Left ventricle myocardium superior (tissue), 1 donor: ENCODE measurements at regions not wholly inside any gene's neighbourhood (a gene's known extent, or its start where the extent isn't known, plus 50 kb on each side); places are given as distances from the start of the nearest gene placed in this dataset.

ENCODE experiments used
- ATAC-seq: fragments of 200-7000 bp; cut with Tn5 transposase; one replicate; pipeline ENCODE4 v1.9.1; 2020; ENCODE audit warnings: mild to moderate bottlenecking, moderate library complexity
- DNase-seq: peaks from one replicate; pipeline ENCODE4 v3.0.0-alpha.2; 2020
- intact Hi-C: fragments of 100-400 bp; cut with micrococcal nuclease; formaldehyde crosslinking; loops from one replicate; pipeline ENCODE4 v1.11.0; 2022
- donor health status: DM: no; HTN: yes; CAD: no; lungs with severe emphysema.

GRCh38 chr6:164439331-164439730, 870.1 kb downstream of the C6orf118 start:
- ATAC-seq (no peak), DNase-seq (no peak)
- intact Hi-C loops = no loop called here

- ATAC-seq (no peak), DNase-seq (no peak)
- intact Hi-C loops = no loop called here
Measured at GRCh38 chr6:164436976-164437375, 872.4 kb downstream of the C6orf118 start.

- ATAC-seq = no peak
- DNase-seq = no peak
- intact Hi-C loops = no loop called here
Measured at GRCh38 chr6:164427728-164428402, 881.5 kb downstream of the C6orf118 start.

- ATAC-seq (no peak), DNase-seq (no peak)
- intact Hi-C loops = no loop called here
Measured at GRCh38 chr6:164424489-164424888, 884.9 kb downstream of the C6orf118 start.

GRCh38 chr6:164419099-164419498, 890.3 kb downstream of the C6orf118 start:
- DNase-seq = no peak
- ATAC-seq = no peak
- intact Hi-C loops = no loop called here

GRCh38 chr6:164418262-164418588, 891.2 kb downstream of the C6orf118 start:
- no peak for DNase-seq
- intact Hi-C loops = no loop called here
- ATAC-seq = no peak

- intact Hi-C loops = no loop called here
- DNase-seq (no peak), ATAC-seq (no peak)
Measured at GRCh38 chr6:164417537-164418261, 891.7 kb downstream of the C6orf118 start.

- ATAC-seq (peak; percentile 57), DNase-seq (no peak)
- intact Hi-C loops = no loop called here
Measured at GRCh38 chr6:164415832-164416563, 893.4 kb downstream of the C6orf118 start.

GRCh38 chr6:164414695-164415094, 894.7 kb downstream of the C6orf118 start:
- DNase-seq (no peak), ATAC-seq (peak; percentile 34)
- intact Hi-C loops = no loop called here

GRCh38 chr6:164412566-164412965, 896.8 kb downstream of the C6orf118 start:
- no peak for DNase-seq
- intact Hi-C loops = no loop called here
- no peak for ATAC-seq

- ATAC-seq (peak; percentile 49), DNase-seq (no peak)
- intact Hi-C loops = no loop called here
Measured at GRCh38 chr6:164410017-164410416, 899.4 kb downstream of the C6orf118 start.

GRCh38 chr6:164409309-164410009, 899.9 kb downstream of the C6orf118 start:
- intact Hi-C loops = no loop called here
- no peak for DNase-seq
- peak; percentile 83 for ATAC-seq

GRCh38 chr6:164408868-164409267, 900.5 kb downstream of the C6orf118 start:
- ATAC-seq = no peak
- DNase-seq = no peak
- intact Hi-C loops = no loop called here

GRCh38 chr6:164404812-164405488, 904.5 kb downstream of the C6orf118 start:
- intact Hi-C loops = no loop called here
- ATAC-seq (no peak), DNase-seq (no peak)

GRCh38 chr6:164401871-164402270, 907.5 kb downstream of the C6orf118 start:
- intact Hi-C loops = no loop called here
- ATAC-seq (peak; percentile 55), DNase-seq (no peak)

GRCh38 chr6:164398647-164399046, 910.8 kb downstream of the C6orf118 start:
- intact Hi-C loops = no loop called here
- no peak for ATAC-seq
- DNase-seq = no peak

- ATAC-seq (peak; percentile 57), DNase-seq (no peak)
- intact Hi-C loops = no loop called here
Measured at GRCh38 chr6:164396071-164397047, 913.0 kb downstream of the C6orf118 start.

GRCh38 chr6:164379795-164380194, 929.6 kb downstream of the C6orf118 start:
- DNase-seq (no peak), ATAC-seq (no peak)
- intact Hi-C loops = no loop called here
